ENCODE measurements at regions not wholly inside any gene's neighbourhood (a gene's known extent, or its start where the extent isn't known, plus 50 kb on each side); places are given as distances from the start of the nearest gene placed in this dataset.

DNA sequence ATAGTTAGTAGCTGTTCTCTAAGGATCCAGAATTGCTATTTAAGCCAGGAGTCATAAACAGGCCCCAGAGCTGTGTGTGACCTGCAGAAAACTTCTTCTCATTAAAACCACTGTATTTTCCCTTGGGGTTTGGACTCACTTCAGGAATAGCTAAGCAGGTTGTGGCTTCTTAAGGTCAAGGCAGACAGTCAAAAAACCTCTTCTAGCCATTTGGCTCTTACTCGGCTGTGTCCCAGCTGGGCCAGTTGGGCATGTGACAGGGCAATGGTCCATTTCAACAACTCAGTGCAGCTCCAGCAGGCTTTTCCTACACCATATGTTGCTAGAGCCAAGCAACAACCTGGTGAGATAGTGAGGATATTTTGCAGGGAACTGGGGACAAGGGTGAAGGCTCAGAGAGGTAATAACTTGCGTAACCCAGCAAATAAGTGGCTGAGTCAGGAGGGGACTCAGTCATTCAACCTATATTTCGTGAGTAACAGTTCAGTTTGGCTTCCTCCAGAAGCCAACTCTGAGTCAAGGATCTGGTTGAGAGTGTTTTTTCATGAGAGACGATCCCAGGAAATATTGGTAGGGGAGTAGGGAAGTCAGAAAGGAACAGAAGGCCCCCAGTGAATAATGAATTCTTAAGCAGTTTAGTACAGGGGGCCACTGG lies 115.4 kb upstream of the PPP2R2B start:
- Histone ChIP-seq H3K9ac (ENCODE audit: control insufficient read depth, extremely low read depth, insufficient read depth, low read length) (no peak overlapping the region), H3K36me3 (ENCODE audit: control insufficient read depth in 2 of 2, extremely low read depth in 1 of 2, insufficient read depth in 2 of 2, low read length in 2 of 2) (no peaks in the 10 kb centered on the region), H3K4me1 (ENCODE audit: control insufficient read depth, extremely low read depth, insufficient read depth, low read length) (no peaks in the 10 kb centered on the region), H3K27me3 (ENCODE audit: control insufficient read depth, extremely low read depth, insufficient read depth, low read length) (no peaks in the 10 kb centered on the region), H3K4me2 (ENCODE audit: control insufficient read depth, extremely low read depth, insufficient read depth, low read depth, low read length) (no peak overlapping the region), H3K79me2 (ENCODE audit: control insufficient read depth, insufficient read depth, low read length) (no peaks in the 10 kb centered on the region), H3K9me3 (ENCODE audit: control insufficient read depth, low read depth, low read length) (no peaks in the 10 kb centered on the region), H2AFZ (ENCODE audit: control insufficient read depth, low read length) (no peak overlapping the region), H3K9me1 (ENCODE audit: control insufficient read depth, extremely low read depth, insufficient read depth, low read length) (no peaks in the 10 kb centered on the region), H3K27ac (ENCODE audit: control insufficient read depth, insufficient read depth, low read length) (no peak overlapping the region), H3K4me3 (ENCODE audit: control insufficient read depth in 2 of 3, extremely low read depth in 1 of 3, insufficient read depth in 2 of 3, low read depth in 1 of 3, low read length in 3 of 3) (no peak overlapping the region), H4K20me1 (ENCODE audit: control insufficient read depth, extremely low read depth, insufficient read depth, low read length) (no peaks in the 10 kb centered on the region)
- dilution Hi-C loops (cut with MboI; ENCODE audit: extremely low pct_ligation_motif_present, low sequenced_read_pairs), result no loop called here
- FAIRE-seq (no peak), DNase-seq (ENCODE audit: low read depth, low spot score) (no peak)
- TF ChIP-seq EZH2 (IDR thresholded peaks at IDR 0.05; ENCODE audit: low read length) (no peak), CTCF (optimal IDR thresholded peaks at IDR 0.05 in 1 of 3, IDR thresholded peaks at IDR 0.05 in 1 of 3, conservative IDR thresholded peaks at IDR 0.05 in 1 of 3; ENCODE audit: extremely low read depth in 1 of 3, insufficient read depth in 2 of 3, low read length in 3 of 3) (no peak)

DNA sequence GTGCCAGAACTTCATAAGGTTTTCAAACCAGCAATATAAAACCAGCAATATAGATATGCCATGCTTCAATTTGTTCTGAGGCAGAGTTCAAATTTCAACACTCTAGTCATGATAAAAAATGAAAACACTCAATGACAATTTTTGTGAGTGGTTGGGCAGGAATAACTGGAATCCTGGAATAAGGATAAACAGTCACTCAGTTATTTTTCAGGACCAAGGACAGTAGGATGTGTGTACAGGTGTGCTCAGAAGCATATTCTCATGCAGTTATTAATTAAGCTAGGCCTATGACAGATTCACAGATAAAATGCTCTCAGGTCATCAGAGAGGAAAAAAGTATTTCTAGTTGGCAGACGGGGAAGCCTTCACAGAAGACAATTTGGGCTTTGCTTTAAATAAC lies 117.3 kb upstream of the PPP2R2B start:
- no peak overlapping the region for H3K9ac ChIP-seq (ENCODE audit: control insufficient read depth, extremely low read depth, insufficient read depth, low read length)
- dilution Hi-C loops (cut with MboI; ENCODE audit: extremely low pct_ligation_motif_present, low sequenced_read_pairs), result no loop called here
- no peak for FAIRE-seq

DNA sequence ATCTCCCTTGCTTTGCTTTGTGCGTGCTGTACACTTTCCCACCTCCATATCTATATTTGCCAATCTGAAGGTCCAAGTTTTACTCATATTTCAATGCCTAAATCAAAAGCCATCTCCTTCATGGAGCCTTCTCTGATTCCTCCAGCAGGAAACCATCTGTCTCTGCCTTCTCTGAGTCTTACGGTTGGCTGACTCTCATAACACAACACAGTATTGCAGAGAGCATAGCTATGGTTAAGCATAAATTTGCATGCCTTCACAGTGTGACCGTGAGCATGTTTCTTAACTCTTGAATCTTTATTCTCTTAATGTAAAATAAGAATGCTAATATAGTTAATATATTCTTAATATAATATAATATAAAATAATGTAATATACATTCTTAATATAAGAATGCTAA lies 136.8 kb upstream of the PPP2R2B start:
- Histone ChIP-seq H3K27me3 (ENCODE audit: control insufficient read depth, extremely low read depth, insufficient read depth, low read length) (no peaks in the 10 kb centered on the region), H3K4me2 (ENCODE audit: control insufficient read depth, extremely low read depth, insufficient read depth, low read depth, low read length) (no peak overlapping the region), H3K9me3 (ENCODE audit: control insufficient read depth, low read depth, low read length) (no peaks in the 10 kb centered on the region), H4K20me1 (ENCODE audit: control insufficient read depth, extremely low read depth, insufficient read depth, low read length) (no peaks in the 10 kb centered on the region), H3K9ac (ENCODE audit: control insufficient read depth, extremely low read depth, insufficient read depth, low read length) (no peak overlapping the region), H3K79me2 (ENCODE audit: control insufficient read depth, insufficient read depth, low read length) (no peaks in the 10 kb centered on the region), H2AFZ (ENCODE audit: control insufficient read depth, low read length) (no peak overlapping the region), H3K9me1 (ENCODE audit: control insufficient read depth, extremely low read depth, insufficient read depth, low read length) (no peaks in the 10 kb centered on the region), H3K27ac (ENCODE audit: control insufficient read depth, insufficient read depth, low read length) (no peak overlapping the region), H3K4me1 (ENCODE audit: control insufficient read depth, extremely low read depth, insufficient read depth, low read length) (no peaks in the 10 kb centered on the region), H3K4me3 (ENCODE audit: control insufficient read depth in 2 of 3, extremely low read depth in 1 of 3, insufficient read depth in 2 of 3, low read depth in 1 of 3, low read length in 3 of 3) (no peak overlapping the region), H3K36me3 (ENCODE audit: control insufficient read depth in 2 of 2, extremely low read depth in 1 of 2, insufficient read depth in 2 of 2, low read length in 2 of 2) (no peaks in the 10 kb centered on the region)
- DNase-seq (ENCODE audit: low read depth, low spot score) (no peak), FAIRE-seq (no peak)
- dilution Hi-C loops (cut with MboI; ENCODE audit: extremely low pct_ligation_motif_present, low sequenced_read_pairs), result no loop called here
- TF ChIP-seq CTCF (optimal IDR thresholded peaks at IDR 0.05 in 1 of 3, IDR thresholded peaks at IDR 0.05 in 1 of 3, conservative IDR thresholded peaks at IDR 0.05 in 1 of 3; ENCODE audit: extremely low read depth in 1 of 3, insufficient read depth in 2 of 3, low read length in 3 of 3) (no peak), EZH2 (IDR thresholded peaks at IDR 0.05; ENCODE audit: low read length) (no peak)

More for the DNA sequence above, 117.3 kb upstream of the PPP2R2B start:
- H3K4me1 ChIP-seq (ENCODE audit: control insufficient read depth, extremely low read depth, insufficient read depth, low read length), result no peaks in the 10 kb centered on the region
- no peaks in the 10 kb centered on the region for H3K27me3 ChIP-seq (ENCODE audit: control insufficient read depth, extremely low read depth, insufficient read depth, low read length)
- H2AFZ ChIP-seq (ENCODE audit: control insufficient read depth, low read length), result no peak overlapping the region
- H3K4me3 ChIP-seq (ENCODE audit: control insufficient read depth in 2 of 3, extremely low read depth in 1 of 3, insufficient read depth in 2 of 3, low read depth in 1 of 3, low read length in 3 of 3), result no peak overlapping the region
- no peak overlapping the region for H3K27ac ChIP-seq (ENCODE audit: control insufficient read depth, insufficient read depth, low read length)
- no peaks in the 10 kb centered on the region for H3K9me3 ChIP-seq (ENCODE audit: control insufficient read depth, low read depth, low read length)
- H3K9me1 ChIP-seq (ENCODE audit: control insufficient read depth, extremely low read depth, insufficient read depth, low read length), result no peaks in the 10 kb centered on the region
- DNase-seq (ENCODE audit: low read depth, low spot score), result no peak
- no peaks in the 10 kb centered on the region for H3K79me2 ChIP-seq (ENCODE audit: control insufficient read depth, insufficient read depth, low read length)
- H3K36me3 ChIP-seq (ENCODE audit: control insufficient read depth in 2 of 2, extremely low read depth in 1 of 2, insufficient read depth in 2 of 2, low read length in 2 of 2), result no peaks in the 10 kb centered on the region
- no peaks in the 10 kb centered on the region for H4K20me1 ChIP-seq (ENCODE audit: control insufficient read depth, extremely low read depth, insufficient read depth, low read length)
- no peak for TF ChIP-seq EZH2 (IDR thresholded peaks at IDR 0.05; ENCODE audit: low read length)
- H3K4me2 ChIP-seq (ENCODE audit: control insufficient read depth, extremely low read depth, insufficient read depth, low read depth, low read length), result no peak overlapping the region
